Activated naive CD4-positive, alpha-beta T cell treated with anti-CD3 and anti-CD28 coated beads, Interleukin-2, amount 50 U/mL, for 72 hours (primary cell): ENCODE measurements at regions not wholly inside any gene's neighbourhood (a gene's known extent, or its start where the extent isn't known, plus 50 kb on each side); places are given as distances from the start of the nearest gene placed in this dataset.
A peak's percentile ranks its signal among the peaks of the same experiment; 100 is the strongest.

Experiments
- ATAC-seq, 2 donors: fragments of 150-1000 bp; cut with Tn5 transposase; 2 replicates each; pipeline ENCODE4 v1.10.0; 2021; ENCODE audit warnings: mild to moderate bottlenecking in 2 of 2, moderate library complexity in 2 of 2
- DNase-seq, 2 donors: peaks; one replicate each; pipeline ENCODE4 v3.0.0; 2021 to 2022; ENCODE audit warnings: low spot score in 2 of 2
- H3K27ac Mint-ChIP-seq, 2 donors: one replicate each; pipeline ENCODE4 v1.8.0; 2022; ENCODE audit warnings: mild to moderate bottlenecking in 2 of 2, mixed read lengths in 2 of 2
- H3K36me3 Mint-ChIP-seq, 2 donors: one replicate each; pipeline ENCODE4 v1.8.0; 2022; ENCODE audit warnings: mixed read lengths in 2 of 2
- H3K9me3 Mint-ChIP-seq, 2 donors: one replicate each; pipeline ENCODE4 v1.8.0; 2022; ENCODE audit warnings: mixed read lengths in 2 of 2

DNA sequence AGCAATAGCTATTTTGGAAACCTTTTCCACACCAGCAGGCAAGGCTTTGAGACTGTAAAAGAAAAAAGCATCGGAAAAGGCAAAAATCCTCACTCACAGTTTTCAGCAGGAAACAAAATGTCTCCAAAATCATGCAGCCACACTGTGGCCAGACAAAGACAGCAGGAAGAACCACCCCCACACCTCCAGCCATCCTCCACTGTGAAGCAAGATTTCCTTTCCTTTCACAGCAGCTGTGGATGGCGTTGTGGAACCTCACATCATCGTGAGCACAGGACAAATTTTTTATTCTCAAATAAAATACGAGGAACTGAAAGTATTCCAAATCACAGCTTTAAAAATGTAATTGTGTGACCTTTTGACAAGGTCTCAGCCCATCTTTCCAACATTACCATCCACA, 351.7 kb upstream of the NOCT start:
- no peaks in the 10 kb centered on the region for H3K36me3 Mint-ChIP-seq
- no peak for ATAC-seq
- H3K27ac Mint-ChIP-seq, result no peak overlapping the region
- no peak for DNase-seq
- H3K9me3 Mint-ChIP-seq, result no peaks in the 10 kb centered on the region

DNA sequence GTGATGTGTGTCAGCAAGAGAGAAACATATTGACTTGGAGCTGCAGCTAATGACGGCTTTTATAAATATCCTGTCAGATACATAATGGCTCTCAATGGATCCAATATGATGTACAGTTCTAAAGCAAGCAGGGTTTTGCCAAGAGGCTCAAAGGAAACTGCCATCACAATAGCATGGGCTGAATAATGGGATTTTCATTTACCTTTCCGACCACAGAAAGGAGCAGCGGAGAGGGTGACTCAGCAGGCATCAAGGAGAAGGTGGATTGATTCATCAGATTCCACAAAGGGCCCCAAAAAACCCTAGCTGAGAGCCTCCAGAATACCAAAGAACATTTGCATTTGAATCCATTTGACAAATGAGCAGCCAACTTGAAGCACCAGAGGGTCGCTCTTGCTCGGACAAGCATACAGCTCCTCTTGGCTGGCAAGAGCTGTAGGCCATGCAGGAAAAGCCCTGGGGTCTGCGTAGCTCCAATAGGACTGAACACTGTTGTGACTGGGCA, 355.7 kb upstream of the NOCT start:
- H3K9me3 Mint-ChIP-seq, result no peaks in the 10 kb centered on the region
- ATAC-seq (no peak), DNase-seq (no peak)
- H3K36me3 Mint-ChIP-seq, result no peaks in the 10 kb centered on the region
- H3K27ac Mint-ChIP-seq, result no peak overlapping the region

DNA sequence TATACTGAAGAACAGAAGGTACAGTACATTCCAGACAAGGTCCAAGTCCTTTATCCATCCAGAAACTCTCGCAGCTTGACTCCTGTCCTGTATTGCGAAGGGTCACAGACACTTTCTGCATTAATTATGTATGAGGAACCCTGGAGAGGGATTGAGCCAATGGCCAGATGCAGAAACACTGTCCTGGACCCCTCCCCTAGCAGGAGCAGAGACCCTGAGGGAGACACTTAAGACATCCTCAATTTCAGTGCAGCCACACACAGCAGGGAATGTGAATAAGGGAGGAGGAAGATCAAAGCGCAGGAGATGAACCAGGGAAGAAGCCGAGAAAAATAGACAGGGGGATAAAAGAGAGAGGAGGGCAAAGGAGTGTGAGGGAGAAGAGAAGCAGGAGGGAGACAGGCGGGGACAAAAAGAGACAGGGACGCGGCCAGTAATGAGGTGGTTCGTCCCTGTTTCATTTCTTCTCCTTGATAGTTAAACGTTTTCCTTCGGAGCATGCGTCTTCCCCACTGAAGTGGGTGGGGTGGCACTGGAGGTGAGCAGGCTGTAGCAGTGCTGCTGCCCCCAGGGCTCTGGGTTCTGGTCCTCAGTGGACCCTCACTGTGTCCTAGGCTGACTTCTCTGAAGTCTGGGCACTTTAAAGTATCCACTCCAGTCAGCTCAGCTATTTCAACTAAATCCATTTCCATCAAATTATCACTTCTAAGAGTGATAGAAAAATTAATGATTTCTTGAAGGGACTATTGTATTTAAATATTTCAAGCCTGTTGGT, 356.4 kb upstream of the NOCT start:
- H3K9me3 Mint-ChIP-seq, result no peaks in the 10 kb centered on the region
- H3K36me3 Mint-ChIP-seq, result no peaks in the 10 kb centered on the region
- ATAC-seq, result no peak

DNA sequence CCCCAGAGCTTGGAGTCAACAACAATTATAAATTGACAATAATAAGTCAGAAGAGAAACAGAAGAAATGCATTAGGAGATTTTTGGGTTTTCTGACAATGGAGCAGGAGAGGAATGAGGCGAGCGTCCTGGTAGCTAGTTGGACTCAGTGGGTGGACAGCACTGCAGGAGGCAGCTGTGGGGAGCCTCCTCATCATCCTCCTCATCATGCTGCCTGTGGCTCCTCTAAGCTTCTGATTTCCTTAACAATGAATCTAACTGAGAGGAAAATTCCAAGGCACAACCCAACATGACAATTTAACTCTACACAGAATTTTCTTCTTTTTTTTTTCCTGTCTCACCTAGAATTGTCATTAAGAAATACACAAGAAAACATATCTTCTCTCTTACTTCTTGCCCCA, 357.1 kb upstream of the NOCT start:
- no peak overlapping the region for H3K27ac Mint-ChIP-seq
- DNase-seq (no peak), ATAC-seq (no peak)
- no peaks in the 10 kb centered on the region for H3K36me3 Mint-ChIP-seq
- H3K9me3 Mint-ChIP-seq, result no peaks in the 10 kb centered on the region

More for the DNA sequence above, 356.4 kb upstream of the NOCT start:
- no peak overlapping the region for H3K27ac Mint-ChIP-seq
- DNase-seq, result no peak

DNA sequence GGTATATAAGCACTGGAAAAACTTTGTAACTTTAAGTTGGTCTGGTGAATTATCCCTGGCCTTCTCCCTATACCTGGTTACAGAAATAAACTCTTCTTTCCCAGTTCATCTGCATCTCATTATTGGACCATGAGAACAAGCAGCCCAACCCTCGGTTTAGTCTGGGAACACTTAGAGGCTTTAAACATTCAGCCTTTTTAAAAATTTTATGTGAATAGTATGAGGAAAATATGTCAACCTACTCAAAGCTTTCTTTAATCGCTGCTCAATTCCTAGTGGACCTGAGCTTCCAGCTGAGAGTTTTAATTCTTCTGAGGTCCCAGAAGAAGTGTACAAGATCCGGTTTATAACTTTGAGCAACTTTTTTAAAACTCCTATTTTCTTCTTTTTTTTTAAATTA, 358.6 kb upstream of the NOCT start:
- H3K27ac Mint-ChIP-seq, result no peak overlapping the region
- ATAC-seq, result no peak
- H3K36me3 Mint-ChIP-seq, result no peaks in the 10 kb centered on the region

DNA sequence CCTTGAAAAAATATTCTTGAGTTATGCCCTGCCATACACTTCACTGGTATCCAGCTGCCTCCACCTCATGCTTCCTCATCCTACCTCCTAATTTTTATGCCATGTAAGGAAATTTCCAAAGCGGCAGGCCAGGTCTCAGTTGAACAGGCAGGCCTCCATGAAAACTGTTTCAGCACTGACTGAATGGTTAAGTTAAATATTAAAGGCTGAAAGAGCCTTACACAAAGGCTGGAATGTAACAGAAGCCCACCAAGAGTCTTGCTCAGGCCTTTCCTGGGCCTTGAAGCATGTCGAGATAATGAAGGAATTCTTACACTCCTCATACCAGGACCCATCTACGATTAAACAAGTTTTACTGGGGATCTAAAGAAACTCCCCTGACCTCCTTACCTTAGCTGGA, 359.6 kb upstream of the NOCT start:
- ATAC-seq, result no peak
- DNase-seq, result no peak
- no peaks in the 10 kb centered on the region for H3K36me3 Mint-ChIP-seq
- H3K27ac Mint-ChIP-seq, result no peak overlapping the region
- H3K9me3 Mint-ChIP-seq, result no peaks in the 10 kb centered on the region

More for the DNA sequence above, 358.6 kb upstream of the NOCT start:
- no peak for DNase-seq
- no peaks in the 10 kb centered on the region for H3K9me3 Mint-ChIP-seq

DNA sequence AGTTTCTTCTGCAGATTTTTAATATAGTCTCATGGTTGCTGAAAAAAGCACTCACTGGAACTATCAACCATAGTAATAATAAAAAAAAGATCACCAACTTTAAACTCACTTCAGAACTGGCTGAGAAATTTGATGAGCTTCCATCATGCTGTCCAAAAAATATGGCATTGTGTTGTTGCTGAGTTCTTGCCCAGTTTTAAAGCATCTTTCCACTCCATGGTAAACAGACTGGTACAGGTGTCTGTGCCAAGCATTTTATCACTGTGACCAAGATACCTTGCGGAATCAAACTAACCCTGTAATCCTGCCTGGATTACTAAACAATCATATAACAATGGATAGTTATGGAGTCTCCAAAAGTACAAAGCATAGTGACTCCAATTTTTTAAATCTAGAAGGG, 360.3 kb upstream of the NOCT start:
- ATAC-seq, result no peak
- H3K36me3 Mint-ChIP-seq, result no peaks in the 10 kb centered on the region
- H3K9me3 Mint-ChIP-seq, result no peaks in the 10 kb centered on the region

DNA sequence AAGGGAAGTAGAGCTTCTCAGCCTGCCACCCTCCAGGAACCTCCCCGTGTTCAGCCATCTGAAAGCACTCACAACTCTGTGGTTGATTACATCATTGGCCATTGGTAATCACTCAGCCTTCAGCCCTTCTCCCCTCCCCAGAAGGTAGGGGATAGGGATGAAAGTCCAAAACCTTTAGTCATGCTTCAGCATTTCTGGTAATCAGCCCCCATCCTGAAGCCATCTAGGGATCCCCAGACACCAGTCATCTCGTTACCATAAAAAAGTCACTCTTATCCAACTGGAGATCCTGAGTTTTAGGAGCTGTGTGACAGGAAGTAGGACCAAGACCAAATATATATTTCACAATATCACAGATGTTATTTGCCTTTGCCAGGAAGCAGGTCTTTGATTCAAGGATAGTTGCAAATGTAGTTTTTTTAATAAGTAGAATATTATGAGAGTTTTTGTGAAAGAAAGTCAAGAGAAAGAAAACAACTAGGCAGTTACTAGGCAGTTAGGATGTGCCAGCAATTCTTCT, 364.6 kb upstream of the NOCT start:
- peaks cover 0 to 8% of the 10 kb centered on the region in 2 donors for H3K9me3 Mint-ChIP-seq
- no peaks in the 10 kb centered on the region for H3K36me3 Mint-ChIP-seq
- H3K27ac Mint-ChIP-seq, result no peak overlapping the region
- ATAC-seq (no peak), DNase-seq (no peak)

More for the DNA sequence above, 360.3 kb upstream of the NOCT start:
- no peak overlapping the region for H3K27ac Mint-ChIP-seq
- DNase-seq, result no peak

DNA sequence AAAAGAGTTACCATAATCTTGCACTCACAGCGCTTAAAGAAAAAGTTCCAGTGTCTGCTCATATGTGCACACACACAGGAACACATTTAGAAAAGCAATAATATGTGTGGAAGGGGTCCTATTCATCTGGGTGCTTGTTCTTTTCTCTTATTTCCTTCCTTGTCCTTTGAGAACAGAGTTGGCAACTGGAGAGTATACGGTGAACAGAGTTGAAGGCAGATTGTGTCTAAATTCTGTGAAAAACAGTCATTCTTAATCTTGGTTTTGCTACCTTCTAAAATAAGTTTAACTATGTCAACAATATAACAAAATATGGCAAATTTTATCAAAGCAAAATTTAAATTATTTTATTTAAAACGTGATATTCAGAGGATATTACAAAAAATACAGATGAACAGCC, 365.1 kb upstream of the NOCT start:
- no peak overlapping the region for H3K27ac Mint-ChIP-seq
- no peaks in the 10 kb centered on the region for H3K36me3 Mint-ChIP-seq
- no peak for ATAC-seq
- H3K9me3 Mint-ChIP-seq, result peaks cover 0 to 11% of the 10 kb centered on the region in 2 donors
- DNase-seq, result no peak

DNA sequence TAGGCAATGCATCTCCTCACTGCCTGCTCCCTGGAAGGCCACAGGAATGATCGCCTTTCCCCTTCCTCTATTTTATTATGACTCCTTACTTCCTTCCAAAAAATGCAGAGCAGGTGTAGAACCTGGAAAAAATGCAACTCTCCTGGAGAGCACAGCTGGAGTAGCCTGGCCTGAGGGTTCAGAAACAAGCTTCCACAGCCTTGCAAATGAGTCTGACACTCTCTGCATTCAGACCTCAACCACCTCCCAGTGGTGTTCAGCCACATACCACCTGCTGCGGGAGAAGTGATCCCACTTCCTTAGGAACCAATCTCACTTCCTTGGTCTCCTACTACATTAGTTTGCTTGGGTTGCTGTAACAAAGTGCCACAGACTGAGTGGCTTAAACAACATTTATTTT, 368.1 kb upstream of the NOCT start:
- DNase-seq, result no peak
- Mint-ChIP-seq H3K9me3 (peaks cover 0 to 11% of the 10 kb centered on the region in 2 donors), H3K36me3 (no peaks in the 10 kb centered on the region), H3K27ac (peak overlapping the region in 1 of 2 donors; percentile 27)
- no peak for ATAC-seq

DNA sequence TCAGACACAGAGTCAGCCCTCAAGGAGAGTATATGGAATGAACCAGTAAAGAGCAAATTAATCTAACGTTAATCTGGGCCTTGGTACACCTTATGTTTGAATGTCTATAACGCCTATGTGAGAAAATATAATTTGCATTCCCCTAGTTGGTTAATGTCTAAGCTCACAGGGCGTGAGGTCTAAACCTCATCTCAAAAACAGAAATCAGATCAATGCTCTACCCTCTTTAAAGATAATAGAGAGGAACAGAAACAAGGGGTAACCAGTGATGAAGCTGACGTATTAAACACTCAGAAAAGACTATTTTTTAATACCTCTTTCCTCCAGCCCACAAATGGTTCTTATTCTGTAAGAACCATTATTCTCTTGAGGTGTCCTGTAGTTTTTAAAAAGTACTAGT, 369.2 kb upstream of the NOCT start:
- ATAC-seq, result no peak

DNA sequence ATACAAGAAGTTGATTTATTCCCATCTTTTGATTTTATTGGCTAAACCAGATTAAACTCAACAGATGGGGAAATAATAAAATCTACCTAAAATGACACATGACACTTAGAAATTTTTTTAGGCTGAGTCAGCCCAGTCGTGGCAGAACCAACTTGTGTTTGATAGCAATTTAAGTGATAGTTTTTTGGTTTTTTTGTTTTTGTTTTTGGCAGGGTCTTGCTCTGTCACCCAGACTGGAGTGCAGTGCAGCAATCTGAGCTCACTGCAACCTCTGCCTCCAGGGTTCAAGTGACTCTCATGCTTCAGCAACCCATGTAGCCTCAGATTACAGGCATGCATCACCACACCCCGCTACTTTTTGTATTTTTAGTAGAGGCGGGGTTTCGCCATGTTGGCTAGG, 370.3 kb upstream of the NOCT start:
- Mint-ChIP-seq H3K27ac (no peak overlapping the region), H3K9me3 (peaks cover 4 to 11% of the 10 kb centered on the region in 2 donors), H3K36me3 (no peaks in the 10 kb centered on the region)
- ATAC-seq, result no peak
- DNase-seq, result no peak

More for the DNA sequence above, 369.2 kb upstream of the NOCT start:
- Mint-ChIP-seq H3K9me3 (peaks cover 0 to 11% of the 10 kb centered on the region in 2 donors), H3K36me3 (no peaks in the 10 kb centered on the region), H3K27ac (no peak overlapping the region)
- no peak for DNase-seq

DNA sequence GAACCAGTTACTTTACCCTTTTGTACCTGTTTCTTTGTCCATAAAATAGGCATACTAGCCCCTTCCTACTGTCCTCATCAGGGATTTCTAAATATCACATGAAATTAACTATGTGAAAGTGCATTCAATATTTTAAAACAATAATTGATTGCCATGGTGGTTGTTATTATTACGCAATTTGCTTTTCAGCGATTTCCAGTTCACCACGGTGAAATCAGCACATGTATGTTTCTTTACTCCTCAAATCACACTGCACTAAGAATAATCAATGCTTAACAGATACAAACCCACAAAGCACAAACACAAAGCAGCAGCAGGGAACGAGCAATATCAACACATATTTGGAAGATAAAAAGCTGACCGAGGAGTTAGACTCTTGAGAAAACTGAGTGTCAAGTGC, 371.3 kb upstream of the NOCT start:
- Mint-ChIP-seq H3K27ac (no peak overlapping the region), H3K9me3 (peaks cover 4 to 11% of the 10 kb centered on the region in 2 donors), H3K36me3 (no peaks in the 10 kb centered on the region)
- DNase-seq, result no peak
- ATAC-seq, result no peak

DNA sequence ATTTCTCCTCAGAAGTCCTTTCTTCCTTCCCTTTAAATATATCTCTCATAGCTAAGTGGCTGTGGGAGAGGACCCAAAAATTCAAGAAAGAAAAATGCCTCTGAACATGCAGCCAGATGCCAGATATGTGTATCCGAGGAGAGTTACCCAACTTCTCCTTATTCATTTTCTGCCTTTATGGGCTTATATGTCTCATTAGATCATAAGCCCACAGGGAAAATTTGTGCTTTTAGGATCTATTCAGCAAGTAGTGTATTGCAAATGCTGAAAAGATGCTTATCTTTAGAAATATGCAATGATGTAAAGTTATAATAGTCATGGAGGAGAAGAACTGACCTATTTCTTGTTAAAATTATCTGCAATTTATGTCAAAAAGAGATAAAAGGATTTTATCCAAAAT, 371.8 kb upstream of the NOCT start:
- Mint-ChIP-seq H3K9me3 (peaks cover 4 to 11% of the 10 kb centered on the region in 2 donors), H3K36me3 (no peaks in the 10 kb centered on the region)
- no peak for ATAC-seq

DNA sequence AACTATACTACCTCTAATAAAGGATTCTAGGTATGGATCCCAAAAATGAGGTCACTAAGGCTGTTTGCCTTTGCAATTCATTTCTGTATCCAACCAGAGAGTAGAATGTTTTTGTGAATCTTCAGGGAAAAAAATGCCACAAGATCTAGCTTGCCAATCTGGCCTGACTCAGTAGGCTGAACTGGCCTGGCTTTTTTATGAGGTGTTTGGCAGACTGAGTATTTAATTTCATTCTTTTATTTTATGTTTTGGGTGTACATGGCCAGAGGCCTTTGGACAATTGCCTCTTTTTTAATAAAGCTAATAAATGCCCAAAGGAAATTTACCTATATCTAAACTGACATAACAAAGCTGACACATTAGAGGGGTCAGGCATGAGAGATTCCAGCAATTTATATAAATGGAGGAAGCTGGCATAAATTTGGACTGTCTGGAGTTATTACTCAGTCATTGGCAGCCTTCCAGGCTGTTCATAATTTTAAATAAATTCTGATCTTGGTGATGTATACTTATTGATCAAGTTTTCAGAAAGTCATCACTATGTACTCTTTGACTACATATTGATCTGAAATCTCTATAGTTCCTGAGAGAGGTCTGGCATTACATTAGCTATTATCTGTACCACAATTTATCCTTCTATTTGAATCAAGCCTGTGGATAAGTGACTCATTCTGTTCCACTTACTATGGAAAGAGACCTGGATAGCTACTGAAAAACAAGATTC, 376.4 kb upstream of the NOCT start:
- ATAC-seq, result no peak
- Mint-ChIP-seq H3K9me3 (peaks cover 4% of the 10 kb centered on the region in 2 donors), H3K36me3 (no peaks in the 10 kb centered on the region), H3K27ac (no peak overlapping the region)
- no peak for DNase-seq

More for the DNA sequence above, 371.8 kb upstream of the NOCT start:
- H3K27ac Mint-ChIP-seq, result no peak overlapping the region
- no peak for DNase-seq

DNA sequence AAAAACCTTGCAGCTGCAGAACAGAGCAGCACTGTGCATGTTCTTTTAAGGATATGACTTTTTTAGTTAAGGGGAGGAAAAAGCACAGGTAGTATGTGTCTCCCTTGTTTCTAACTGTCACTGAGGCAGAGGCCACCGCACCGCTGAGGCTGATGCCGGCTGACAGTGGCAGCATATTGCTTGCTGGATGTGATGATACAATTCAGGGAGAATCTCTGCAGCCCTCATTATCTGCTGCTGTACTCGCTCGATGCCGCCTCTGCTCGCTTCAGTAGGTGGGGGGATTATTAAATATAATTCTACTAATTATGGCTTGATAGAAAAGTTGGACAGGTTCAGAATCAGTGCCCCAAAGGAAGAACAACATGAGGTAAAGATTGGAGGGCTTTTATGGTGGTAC, 378.8 kb upstream of the NOCT start:
- no peak for ATAC-seq

DNA sequence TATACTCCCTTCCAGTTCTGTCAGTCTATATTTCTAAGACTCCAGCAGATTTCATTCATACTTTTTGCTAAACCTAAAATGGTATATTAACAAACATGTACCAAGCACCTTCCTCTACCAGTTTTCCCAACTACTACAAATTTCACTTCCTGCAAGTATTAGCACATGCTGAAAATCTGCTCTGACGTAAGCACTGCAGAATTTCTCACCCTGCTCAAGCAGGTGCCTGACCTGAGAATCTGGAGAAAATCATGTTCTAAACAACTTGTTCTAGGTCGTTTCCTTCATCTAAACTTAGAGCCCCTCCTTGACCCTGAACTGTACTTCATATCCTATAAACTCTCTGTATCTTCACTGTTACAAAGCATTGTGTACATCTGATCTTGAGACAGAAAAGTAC, 380.7 kb upstream of the NOCT start:
- Mint-ChIP-seq H3K36me3 (no peaks in the 10 kb centered on the region), H3K27ac (no peak overlapping the region), H3K9me3 (peaks cover 8 to 12% of the 10 kb centered on the region in 2 donors)
- ATAC-seq (no peak), DNase-seq (no peak)

More for the DNA sequence above, 378.8 kb upstream of the NOCT start:
- Mint-ChIP-seq H3K27ac (no peak overlapping the region), H3K36me3 (no peaks in the 10 kb centered on the region), H3K9me3 (peaks cover 11 to 12% of the 10 kb centered on the region in 2 donors)
- DNase-seq, result no peak
